ENCODE measurements at regions not wholly inside any gene's neighbourhood (a gene's known extent, or its start where the extent isn't known, plus 50 kb on each side); places are given as distances from the start of the nearest gene placed in this dataset.

DNA sequence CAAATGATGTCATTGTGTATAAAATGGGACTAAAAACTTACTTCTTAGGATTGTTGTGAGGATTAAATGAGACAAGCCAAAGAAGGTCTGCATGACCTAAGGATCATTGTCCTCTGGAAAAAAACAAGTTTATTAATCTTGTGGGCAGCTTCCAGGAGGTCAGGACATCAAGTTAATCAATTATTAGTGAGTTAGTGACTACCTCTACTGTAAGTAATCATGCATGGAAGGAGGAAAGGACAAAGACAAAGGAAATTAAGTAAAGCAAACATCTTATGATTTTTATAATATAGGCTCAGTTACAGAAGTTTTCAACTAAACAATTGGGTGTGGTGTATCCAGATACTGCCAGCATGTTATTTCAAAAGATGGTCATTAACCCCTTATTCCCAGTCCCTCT lies 129.3 kb upstream of the TUT7 start:
- TF ChIP-seq, protein P1, sequence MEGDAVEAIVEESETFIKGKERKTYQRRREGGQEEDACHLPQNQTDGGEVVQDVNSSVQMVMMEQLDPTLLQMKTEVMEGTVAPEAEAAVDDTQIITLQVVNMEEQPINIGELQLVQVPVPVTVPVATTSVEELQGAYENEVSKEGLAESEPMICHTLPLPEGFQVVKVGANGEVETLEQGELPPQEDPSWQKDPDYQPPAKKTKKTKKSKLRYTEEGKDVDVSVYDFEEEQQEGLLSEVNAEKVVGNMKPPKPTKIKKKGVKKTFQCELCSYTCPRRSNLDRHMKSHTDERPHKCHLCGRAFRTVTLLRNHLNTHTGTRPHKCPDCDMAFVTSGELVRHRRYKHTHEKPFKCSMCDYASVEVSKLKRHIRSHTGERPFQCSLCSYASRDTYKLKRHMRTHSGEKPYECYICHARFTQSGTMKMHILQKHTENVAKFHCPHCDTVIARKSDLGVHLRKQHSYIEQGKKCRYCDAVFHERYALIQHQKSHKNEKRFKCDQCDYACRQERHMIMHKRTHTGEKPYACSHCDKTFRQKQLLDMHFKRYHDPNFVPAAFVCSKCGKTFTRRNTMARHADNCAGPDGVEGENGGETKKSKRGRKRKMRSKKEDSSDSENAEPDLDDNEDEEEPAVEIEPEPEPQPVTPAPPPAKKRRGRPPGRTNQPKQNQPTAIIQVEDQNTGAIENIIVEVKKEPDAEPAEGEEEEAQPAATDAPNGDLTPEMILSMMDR (IDR thresholded peaks at IDR 0.05; ENCODE audit: low read depth, low read length) = no peak
- no peak for TF ChIP-seq EZH2phosphoT487 (IDR thresholded peaks at IDR 0.05; ENCODE audit: low read depth)
